Testis (tissue), 2 donors: ENCODE measurements at regions not wholly inside any gene's neighbourhood (a gene's known extent, or its start where the extent isn't known, plus 50 kb on each side); places are given as distances from the start of the nearest gene placed in this dataset.

Experiments used
- DNase-seq: peaks from one replicate; pipeline ENCODE4 v3.0.0-alpha.2; 2019
- H3K27ac ChIP-seq, 2 donors: fragments of 200-600 bp; sonication (generic); one replicate each; pipeline ENCODE4 v1.5.1; 2019
- H3K27me3 ChIP-seq: fragments of 200-600 bp; sonication (generic); one replicate; pipeline ENCODE4 v1.5.1; 2019
- H3K36me3 ChIP-seq: fragments of 200-600 bp; sonication (generic); one replicate; pipeline ENCODE4 v1.5.1; 2017; ENCODE audit warnings: low read depth; ENCODE audit errors: missing control alignments
- H3K4me1 ChIP-seq: fragments of 200-600 bp; sonication (generic); one replicate; pipeline ENCODE4 v1.5.1; 2019
- H3K4me3 ChIP-seq, 2 donors: fragments of 200-600 bp; sonication (generic); one replicate each; pipeline ENCODE4 v1.5.1; 2017 to 2019
- H3K9me3 ChIP-seq: fragments of 200-600 bp; sonication (generic); one replicate; pipeline ENCODE4 v1.5.1; 2017
- CTCF ChIP-seq, 3 experiments: fragments of 450-650 bp in 2 of 3; fragments of 200-600 bp in 1 of 3; sonication (generic) in 1 of 3; IDR thresholded peaks; one replicate each; pipeline ENCODE4 v1.5.1; 2016 to 2019; ENCODE audit warnings: antibody characterized with exemption in 3 of 3, mild to moderate bottlenecking in 2 of 3, moderate library complexity in 1 of 3
- POLR2A ChIP-seq: fragments of 450-650 bp; IDR thresholded peaks from one replicate; pipeline ENCODE4 v1.6.1; 2017; ENCODE audit warnings: antibody characterized with exemption, mild to moderate bottlenecking, moderate library complexity
- WGBS, 2 donors: methylation state at CpG; one replicate each; pipeline ENCODE4 v1.1.5; 2018; 5-methylcytosine and 5-hydroxymethylcytosine counted together
- intact Hi-C: fragments of 100-400 bp; cut with DNase I; formaldehyde crosslinking; loops from one replicate; pipeline ENCODE4 v1.15.1; 2023; ENCODE audit warnings: low total_unique reads

GRCh38 chr15:96160269-96160668 lies 170.2 kb upstream of the NR2F2 start:
- no peaks in the 10 kb centered on the region for H3K36me3 ChIP-seq
- no peaks in the 10 kb centered on the region for H3K9me3 ChIP-seq
- no peak overlapping the region for H3K4me3 ChIP-seq
- intact Hi-C loops: no loop called here
- no peak for TF ChIP-seq POLR2A
- no peak for TF ChIP-seq CTCF (IDR thresholded peaks at IDR 0.05)
- 44 to 50% methylated on average over 8 of the region's 8 CpGs for WGBS, 2 donors
- peaks cover 7% of the 10 kb centered on the region for H3K4me1 ChIP-seq
- peak overlapping the region; percentile 48 to 58 for H3K27ac ChIP-seq
- DNase-seq: peak; percentile 76
- no peaks in the 10 kb centered on the region for H3K27me3 ChIP-seq

GRCh38 chr15:96160800-96161199 lies 169.7 kb upstream of the NR2F2 start:
- TF ChIP-seq CTCF (IDR thresholded peaks at IDR 0.05): no peak
- no peak for TF ChIP-seq POLR2A
- Histone ChIP-seq H3K9me3 (no peaks in the 10 kb centered on the region), H3K4me1 (peaks cover 7% of the 10 kb centered on the region), H3K27ac (peak overlapping the region; percentile 48 to 58), H3K27me3 (no peaks in the 10 kb centered on the region), H3K4me3 (no peak overlapping the region), H3K36me3 (no peaks in the 10 kb centered on the region)
- intact Hi-C loops: no loop called here
- WGBS, 2 donors: 42 to 62% methylated on average over 1 of the region's 1 CpG
- DNase-seq: no peak

- H3K27me3 ChIP-seq: no peaks in the 10 kb centered on the region
- intact Hi-C loops: no loop called here
- WGBS, 2 donors: 80 to 90% methylated on average over 2 of the region's 2 CpGs
- no peaks in the 10 kb centered on the region for H3K9me3 ChIP-seq
- H3K4me3 ChIP-seq: no peak overlapping the region
- H3K27ac ChIP-seq: no peak overlapping the region
- no peaks in the 10 kb centered on the region for H3K36me3 ChIP-seq
- no peak for DNase-seq
- no peak for TF ChIP-seq POLR2A
- TF ChIP-seq CTCF (IDR thresholded peaks at IDR 0.05): no peak
- H3K4me1 ChIP-seq: peaks cover 7% of the 10 kb centered on the region
Observed at GRCh38 chr15:96162322-96162721, 168.2 kb upstream of the NR2F2 start.

- Histone ChIP-seq H3K9me3 (no peaks in the 10 kb centered on the region), H3K4me1 (no peaks in the 10 kb centered on the region), H3K27ac (no peak overlapping the region), H3K27me3 (no peaks in the 10 kb centered on the region), H3K4me3 (no peak overlapping the region), H3K36me3 (no peaks in the 10 kb centered on the region)
- WGBS, 2 donors: 85 to 87% methylated on average over 4 of the region's 4 CpGs
- DNase-seq: no peak
- intact Hi-C loops: no loop called here
- TF ChIP-seq CTCF (IDR thresholded peaks at IDR 0.05): no peak
- no peak for TF ChIP-seq POLR2A
Observed at GRCh38 chr15:96165081-96165480, 165.4 kb upstream of the NR2F2 start.

GRCh38 chr15:96165775-96166174 lies 164.7 kb upstream of the NR2F2 start:
- no peaks in the 10 kb centered on the region for H3K27me3 ChIP-seq
- no peak overlapping the region for H3K4me3 ChIP-seq
- intact Hi-C loops: no loop called here
- 89 to 92% methylated on average over 2 of the region's 2 CpGs for WGBS, 2 donors
- DNase-seq: no peak
- no peaks in the 10 kb centered on the region for H3K36me3 ChIP-seq
- no peak for TF ChIP-seq CTCF (IDR thresholded peaks at IDR 0.05)
- H3K27ac ChIP-seq: no peak overlapping the region
- no peaks in the 10 kb centered on the region for H3K9me3 ChIP-seq
- H3K4me1 ChIP-seq: no peaks in the 10 kb centered on the region
